HG03571 (cell line): ENCODE measurements at regions not wholly inside any gene's neighbourhood (a gene's known extent, or its start where the extent isn't known, plus 50 kb on each side); places are given as distances from the start of the nearest gene placed in this dataset.
A peak's percentile ranks its signal among the peaks of the same experiment; 100 is the strongest.
"Not testable (repeated sequence)": the region's sequence is repeated elsewhere in the genome, so short reads cannot be mapped to it uniquely, and the experiment has no call there.

Experiments used
- ATAC-seq: cut with Tn5 transposase; IDR thresholded peaks from one replicate; pipeline ENCODE4 v1.9.1; 2021; ENCODE audit not compliant: unreplicated experiment

GRCh38 chr6:6808915-6809314 lies 220.4 kb downstream of the LY86 start:
- no peak for ATAC-seq

GRCh38 chr6:6810727-6811126 lies 222.2 kb downstream of the LY86 start:
- no peak for ATAC-seq

GRCh38 chr6:6811128-6812009 lies 222.8 kb downstream of the LY86 start:
- ATAC-seq, result no peak

GRCh38 chr6:6812427-6812826 lies 223.9 kb downstream of the LY86 start:
- ATAC-seq, result no peak

- no peak for ATAC-seq
Observed at GRCh38 chr6:6815732-6816131, 227.2 kb downstream of the LY86 start.

GRCh38 chr6:6816716-6817115 lies 228.2 kb downstream of the LY86 start:
- no peak for ATAC-seq

GRCh38 chr6:6818078-6818639 lies 229.6 kb downstream of the LY86 start:
- no peak for ATAC-seq

- no peak for ATAC-seq
Observed at GRCh38 chr6:6820641-6821238, 232.2 kb downstream of the LY86 start.

- no peak for ATAC-seq
Observed at GRCh38 chr6:6821639-6822261, 233.2 kb downstream of the LY86 start.

- no peak for ATAC-seq
Observed at GRCh38 chr6:6823030-6823429, 234.5 kb downstream of the LY86 start.

- ATAC-seq, result no peak
Observed at GRCh38 chr6:6823568-6824224, 235.2 kb downstream of the LY86 start.

GRCh38 chr6:6824381-6824780 lies 235.9 kb downstream of the LY86 start:
- ATAC-seq, result no peak

GRCh38 chr6:6825193-6825784 lies 236.8 kb downstream of the LY86 start:
- no peak for ATAC-seq

GRCh38 chr6:6826095-6826901 lies 237.8 kb downstream of the LY86 start:
- peak; percentile 78 for ATAC-seq

GRCh38 chr6:6826961-6827360 lies 238.4 kb downstream of the LY86 start:
- no peak for ATAC-seq

GRCh38 chr6:6829872-6830685 lies 241.6 kb downstream of the LY86 start:
- ATAC-seq, result no peak

GRCh38 chr6:6830686-6831063 lies 242.2 kb downstream of the LY86 start:
- not testable (repeated sequence) for ATAC-seq

GRCh38 chr6:6832439-6832838 lies 243.9 kb downstream of the LY86 start:
- no peak for ATAC-seq
